ENCODE measurements at regions not wholly inside any gene's neighbourhood (a gene's known extent, or its start where the extent isn't known, plus 50 kb on each side); places are given as distances from the start of the nearest gene placed in this dataset.

DNA sequence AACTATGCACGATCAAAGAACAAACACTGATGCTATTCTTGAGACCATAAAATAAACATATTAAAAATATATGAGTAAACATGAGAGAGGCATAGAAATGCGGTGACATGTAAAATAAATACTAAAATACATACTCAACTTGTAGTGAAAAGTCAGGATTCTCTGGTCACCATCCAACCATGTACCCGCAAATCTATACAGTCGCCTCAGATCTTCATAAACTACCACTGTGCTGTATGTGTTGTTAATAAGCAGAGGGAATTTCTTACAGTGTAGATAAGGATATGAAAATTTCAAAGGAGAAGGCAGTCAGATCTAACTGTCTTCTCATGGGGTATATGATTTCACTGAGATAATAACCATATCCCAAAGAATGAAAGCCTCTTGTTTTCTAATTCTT lies 67.8 kb upstream of the FAM47B start:
- H3K9ac ChIP-seq (replicated peaks; ENCODE audit: extremely low read depth, insufficient read depth, low read length), result no peak overlapping the region
- H3K9me3 ChIP-seq (replicated peaks; ENCODE audit: control insufficient read depth, insufficient read depth, low read length), result no peaks in the 10 kb centered on the region
- no peaks in the 10 kb centered on the region for H3K36me3 ChIP-seq (ENCODE audit: control insufficient read depth in 2 of 2, extremely low read depth in 1 of 2, insufficient read depth in 2 of 2, low read length in 2 of 2)
- no peak overlapping the region for H3K4me3 ChIP-seq (replicated peaks in 1 of 3; ENCODE audit: insufficient read depth in 1 of 3, low read depth in 1 of 3, low read length in 3 of 3)
- intact Hi-C loops (cut with micrococcal nuclease), result no loop called here
- FAIRE-seq, result no peak
- no peak for DNase-seq (ENCODE audit: low read depth, low spot score)
- H3K27me3 ChIP-seq (ENCODE audit: control insufficient read depth in 2 of 2, insufficient read depth in 2 of 2, low read length in 2 of 2), result no peaks in the 10 kb centered on the region
- no peak for TF ChIP-seq POLR2A (IDR thresholded peaks at IDR 0.05; ENCODE audit: low read depth, low read length)
- TF ChIP-seq GATA2 (IDR thresholded peaks at IDR 0.05; ENCODE audit: insufficient read depth, insufficient read length, low read depth, low read length), result no peak
- no peak for TF ChIP-seq JUN (IDR thresholded peaks at IDR 0.05; ENCODE audit: borderline replicate concordance, insufficient read depth, insufficient read length, low read depth)
- TF ChIP-seq, protein P1, sequence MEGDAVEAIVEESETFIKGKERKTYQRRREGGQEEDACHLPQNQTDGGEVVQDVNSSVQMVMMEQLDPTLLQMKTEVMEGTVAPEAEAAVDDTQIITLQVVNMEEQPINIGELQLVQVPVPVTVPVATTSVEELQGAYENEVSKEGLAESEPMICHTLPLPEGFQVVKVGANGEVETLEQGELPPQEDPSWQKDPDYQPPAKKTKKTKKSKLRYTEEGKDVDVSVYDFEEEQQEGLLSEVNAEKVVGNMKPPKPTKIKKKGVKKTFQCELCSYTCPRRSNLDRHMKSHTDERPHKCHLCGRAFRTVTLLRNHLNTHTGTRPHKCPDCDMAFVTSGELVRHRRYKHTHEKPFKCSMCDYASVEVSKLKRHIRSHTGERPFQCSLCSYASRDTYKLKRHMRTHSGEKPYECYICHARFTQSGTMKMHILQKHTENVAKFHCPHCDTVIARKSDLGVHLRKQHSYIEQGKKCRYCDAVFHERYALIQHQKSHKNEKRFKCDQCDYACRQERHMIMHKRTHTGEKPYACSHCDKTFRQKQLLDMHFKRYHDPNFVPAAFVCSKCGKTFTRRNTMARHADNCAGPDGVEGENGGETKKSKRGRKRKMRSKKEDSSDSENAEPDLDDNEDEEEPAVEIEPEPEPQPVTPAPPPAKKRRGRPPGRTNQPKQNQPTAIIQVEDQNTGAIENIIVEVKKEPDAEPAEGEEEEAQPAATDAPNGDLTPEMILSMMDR (IDR thresholded peaks at IDR 0.05; ENCODE audit: extremely low read depth in 1 of 2, insufficient read depth in 1 of 2, low read depth in 1 of 2, low read length in 2 of 2), result no peak
- no peak for TF ChIP-seq POLR2AphosphoS5 (IDR thresholded peaks at IDR 0.05; ENCODE audit: insufficient read depth, low read depth, low read length)
- TF ChIP-seq MYC (IDR thresholded peaks at IDR 0.05; ENCODE audit: low read depth, low read length), result no peak
- no peak for TF ChIP-seq EZH2 (IDR thresholded peaks at IDR 0.05; ENCODE audit: borderline replicate concordance, low read depth, low read length, severe bottlenecking)
- TF ChIP-seq, protein P2, sequence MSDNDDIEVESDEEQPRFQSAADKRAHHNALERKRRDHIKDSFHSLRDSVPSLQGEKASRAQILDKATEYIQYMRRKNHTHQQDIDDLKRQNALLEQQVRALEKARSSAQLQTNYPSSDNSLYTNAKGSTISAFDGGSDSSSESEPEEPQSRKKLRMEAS (IDR thresholded peaks at IDR 0.05; ENCODE audit: insufficient read depth, insufficient read length), result no peak
- TF ChIP-seq FOS (IDR thresholded peaks at IDR 0.05; ENCODE audit: borderline replicate concordance, insufficient read depth, low read length), result no peak
- CTCF ChIA-PET, result interaction anchor here (1.0 kb wide), 1 partner anchor 10 kb away, joined by 4 read pairs; no protein-coding TSS in a partner anchor
- no peaks in the 10 kb centered on the region for H4K20me1 ChIP-seq (replicated peaks; ENCODE audit: control insufficient read depth, extremely low read depth, insufficient read depth, low read length)
- no TSS peak for BruUV-seq (replicated peaks)
- no peaks in the 10 kb centered on the region for H3K4me1 ChIP-seq (ENCODE audit: control insufficient read depth, extremely low read depth, insufficient read depth, low read length)
- no peaks in the 10 kb centered on the region for H3K79me2 ChIP-seq (ENCODE audit: control insufficient read depth, insufficient read depth, low read length)
- no peak overlapping the region for H2AFZ ChIP-seq (ENCODE audit: low read depth, low read length)
- dilution Hi-C loops (cut with MboI; ENCODE audit: extremely low pct_ligation_motif_present, low sequenced_read_pairs), result no loop called here
- no peaks in the 10 kb centered on the region for H3K9me1 ChIP-seq (replicated peaks; ENCODE audit: control insufficient read depth, extremely low read depth, insufficient read depth, low read length)
- POLR2A ChIA-PET, result no interaction called here
- H3K4me2 ChIP-seq (ENCODE audit: insufficient read depth, low read length), result no peak overlapping the region
- no peak overlapping the region for H3K27ac ChIP-seq (ENCODE audit: insufficient read depth, low read depth, low read length)

All from endothelial cell of umbilical vein (primary cell).